Spinal cord (tissue), 9 donors: ENCODE measurements at regions not wholly inside any gene's neighbourhood (a gene's known extent, or its start where the extent isn't known, plus 50 kb on each side); places are given as distances from the start of the nearest gene placed in this dataset.

ENCODE experiments used
- DNase-seq, 6 donors: peaks; one replicate each; pipeline versions ENCODE4 v3.0.0 to v3.0.0-alpha.2; 2013 to 2015; ENCODE audit warnings: low spot score in 6 of 6, low read depth in 4 of 6
- H3K27ac ChIP-seq: one replicate; pipeline ENCODE4 v1.5.1; 2013; ENCODE audit warnings: low read depth, low read length, control low read depth
- H3K27me3 ChIP-seq: one replicate; pipeline ENCODE4 v1.6.1; 2013; ENCODE audit warnings: low read length; ENCODE audit not compliant: control insufficient read depth, insufficient read depth
- H3K36me3 ChIP-seq: one replicate; pipeline ENCODE4 v1.6.1; 2013; ENCODE audit warnings: low read length; ENCODE audit not compliant: control insufficient read depth, insufficient read depth
- H3K4me1 ChIP-seq: one replicate; pipeline ENCODE4 v1.6.1; 2013; ENCODE audit warnings: low read length; ENCODE audit not compliant: control insufficient read depth, insufficient read depth
- H3K4me3 ChIP-seq: one replicate; pipeline ENCODE4 v1.5.1; 2013; ENCODE audit warnings: low read depth, low read length, control low read depth
- H3K9me3 ChIP-seq: one replicate; pipeline ENCODE4 v1.6.1; 2013; ENCODE audit warnings: low read length; ENCODE audit not compliant: control insufficient read depth, insufficient read depth
- WGBS: methylation state at CpG from one replicate; pipeline ENCODE4 v1.1.5; 2013; ENCODE audit warnings: missing lambda C conversion rate; ENCODE audit not compliant: insufficient coverage; 5-methylcytosine and 5-hydroxymethylcytosine counted together
- donor health status: healthy.

DNA sequence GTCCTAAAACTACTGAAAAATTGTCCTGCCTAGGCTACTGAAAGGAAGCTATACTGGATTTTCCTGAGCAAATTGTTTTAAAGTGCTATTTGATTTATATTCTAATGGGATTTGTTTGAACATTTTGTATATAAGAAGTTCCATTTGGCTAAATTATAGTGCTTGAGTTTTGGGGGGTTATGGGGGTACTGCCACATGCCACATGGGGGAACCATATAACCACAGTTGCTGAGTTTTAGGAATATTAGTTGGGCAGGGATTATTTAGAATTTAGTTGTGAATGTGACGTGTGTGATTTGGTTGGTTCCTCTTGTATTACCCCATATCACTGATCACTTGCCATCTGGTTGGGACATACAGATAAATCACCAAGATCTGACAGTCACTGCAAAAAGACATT, 224.5 kb upstream of the TAPT1 start:
- no CpG with 5 or more reads among the region's 1 CpG for WGBS
- Histone ChIP-seq H3K27me3 (no peaks in the 10 kb centered on the region), H3K4me3 (no peak overlapping the region), H3K9me3 (no peaks in the 10 kb centered on the region), H3K4me1 (no peaks in the 10 kb centered on the region), H3K27ac (no peak overlapping the region), H3K36me3 (no peaks in the 10 kb centered on the region)
- DNase-seq, result no peak

DNA sequence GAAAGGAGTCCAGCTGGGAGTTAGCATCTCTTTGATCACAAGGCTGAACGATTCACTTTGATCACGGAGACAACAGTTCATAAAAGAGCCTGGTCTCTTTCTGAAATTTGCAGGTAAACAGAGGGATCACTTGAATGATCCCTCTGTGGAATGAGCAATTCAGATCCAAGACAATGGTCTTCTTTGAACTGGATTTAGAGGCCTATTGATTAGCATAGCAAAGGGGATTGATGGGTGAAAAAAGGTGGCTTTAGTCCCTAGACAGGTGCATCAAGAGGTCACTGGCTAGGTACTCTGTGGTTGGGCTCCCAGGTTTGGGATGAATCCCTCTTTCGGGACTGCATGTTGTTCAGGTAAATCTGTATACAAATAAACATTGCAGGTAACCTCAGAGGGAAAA, 223.8 kb upstream of the TAPT1 start:
- Histone ChIP-seq H3K4me1 (no peaks in the 10 kb centered on the region), H3K36me3 (no peaks in the 10 kb centered on the region), H3K4me3 (no peak overlapping the region), H3K27me3 (no peaks in the 10 kb centered on the region), H3K27ac (no peak overlapping the region), H3K9me3 (no peaks in the 10 kb centered on the region)
- WGBS, result 17% methylated on average over 2 of the region's 3 CpGs
- DNase-seq, result peak in 1 of 6 donors; percentile 30

DNA sequence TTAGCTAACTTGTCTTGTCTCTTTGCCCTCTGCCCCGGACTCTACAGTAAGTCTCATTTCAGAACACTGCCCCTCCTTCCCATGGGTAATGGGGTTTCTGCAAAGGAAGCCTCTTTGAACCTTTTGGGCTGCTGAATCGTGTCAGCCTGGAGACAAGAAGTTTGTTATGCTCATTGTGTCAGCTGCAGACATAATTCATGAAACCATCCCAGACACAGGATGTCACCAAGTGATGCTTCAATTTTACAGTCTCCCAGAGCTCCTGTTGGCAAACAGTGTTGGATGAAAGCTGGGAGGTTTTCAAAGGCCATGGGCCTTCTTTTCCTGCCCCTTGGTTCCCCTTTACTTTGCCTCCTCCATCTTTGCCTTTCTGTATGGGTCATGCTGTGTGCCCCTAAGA, 223.1 kb upstream of the TAPT1 start:
- Histone ChIP-seq H3K27me3 (no peaks in the 10 kb centered on the region), H3K4me3 (no peak overlapping the region)
- DNase-seq, result no peak

DNA sequence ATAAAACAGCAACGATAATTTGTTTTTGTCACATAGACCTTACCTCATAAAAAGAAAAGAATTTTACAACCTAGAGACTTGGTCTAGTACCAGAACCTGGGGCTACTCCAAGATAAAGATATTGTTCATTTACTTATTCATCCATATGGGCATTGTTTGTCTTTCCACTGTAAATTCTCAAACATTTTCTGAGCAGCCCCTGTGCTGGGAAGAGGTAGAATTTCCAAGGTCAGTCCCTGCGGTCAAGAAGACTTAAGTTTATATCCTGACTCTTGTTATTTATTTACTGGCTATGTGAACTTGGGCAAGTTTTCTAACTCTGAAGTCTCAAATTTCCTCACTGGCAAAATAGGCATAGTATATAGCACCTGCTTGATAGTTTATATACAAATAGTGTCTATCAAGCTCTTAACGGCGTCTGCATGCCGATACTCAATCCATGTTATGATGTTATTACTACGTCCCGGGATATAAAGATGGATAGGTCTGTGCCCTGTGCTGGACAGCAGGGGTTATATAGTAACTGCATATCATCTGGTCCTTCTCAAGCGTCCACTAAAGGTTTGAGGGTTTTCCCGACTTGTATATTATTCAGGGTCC, 222.1 kb upstream of the TAPT1 start:
- no peaks in the 10 kb centered on the region for H3K36me3 ChIP-seq
- no peak for DNase-seq
- peaks cover under 1% of the 10 kb centered on the region for H3K9me3 ChIP-seq
- WGBS, result 100% methylated on average over 3 of the region's 9 CpGs
- no peak overlapping the region for H3K4me3 ChIP-seq
- no peaks in the 10 kb centered on the region for H3K27me3 ChIP-seq
- no peak overlapping the region for H3K27ac ChIP-seq
- H3K4me1 ChIP-seq, result no peaks in the 10 kb centered on the region

More for the DNA sequence above, 223.1 kb upstream of the TAPT1 start:
- Histone ChIP-seq H3K9me3 (no peaks in the 10 kb centered on the region), H3K36me3 (no peaks in the 10 kb centered on the region), H3K4me1 (no peaks in the 10 kb centered on the region), H3K27ac (no peak overlapping the region)
- no CpG with 5 or more reads among the region's 2 CpGs for WGBS

DNA sequence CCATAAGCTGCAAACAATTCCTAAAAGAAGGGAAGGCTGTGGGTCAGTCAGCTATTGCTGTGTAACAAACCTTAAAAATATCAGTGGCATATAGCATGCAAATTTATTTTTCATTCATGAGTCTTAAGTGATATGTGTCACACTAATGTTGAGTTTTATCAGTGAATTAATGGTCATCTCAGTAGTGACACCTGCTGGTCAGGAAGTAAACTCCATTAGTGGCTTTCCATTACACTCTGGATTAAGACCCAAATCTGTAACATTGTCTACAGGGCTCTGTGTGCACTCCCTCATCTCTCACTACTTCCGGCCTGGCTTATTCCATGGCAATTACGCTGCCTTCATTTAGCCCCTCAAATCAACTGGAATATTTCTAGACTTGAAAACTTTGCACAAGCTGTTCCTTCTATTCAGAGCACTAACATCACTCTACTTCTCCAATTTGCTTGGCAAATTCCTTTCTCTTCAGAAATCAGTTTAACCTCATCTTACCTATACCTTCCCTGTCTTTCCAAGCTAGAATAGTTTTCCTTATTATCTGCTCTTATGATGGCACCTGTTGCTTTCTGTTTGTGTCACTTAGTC, 217.3 kb upstream of the TAPT1 start:
- Histone ChIP-seq H3K36me3 (no peaks in the 10 kb centered on the region), H3K27me3 (no peaks in the 10 kb centered on the region), H3K27ac (no peak overlapping the region), H3K4me1 (no peaks in the 10 kb centered on the region), H3K9me3 (peaks cover 2% of the 10 kb centered on the region), H3K4me3 (no peak overlapping the region)
- WGBS, result 76% methylated on average over 2 of the region's 2 CpGs
- DNase-seq, result no peak

DNA sequence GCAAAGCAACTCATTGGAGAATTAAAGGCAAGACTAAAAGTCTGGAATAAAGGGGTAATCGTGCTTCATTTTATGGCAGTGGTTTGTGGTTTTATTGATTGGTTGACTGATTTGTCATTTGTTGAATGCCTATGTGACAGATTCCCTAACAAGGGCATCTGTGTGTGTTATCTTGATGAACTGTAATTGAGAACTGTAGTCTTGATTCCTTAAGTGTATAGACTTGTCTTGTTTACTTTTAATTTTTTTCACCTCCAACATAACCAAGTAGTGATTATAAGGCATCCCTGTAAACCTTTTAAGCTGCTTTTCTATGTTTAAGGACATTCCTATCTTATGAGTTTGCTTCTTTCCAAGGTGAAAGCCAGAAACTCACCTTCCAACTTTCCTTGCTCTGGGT, 216.0 kb upstream of the TAPT1 start:
- Histone ChIP-seq H3K27ac (no peak overlapping the region), H3K36me3 (no peaks in the 10 kb centered on the region), H3K4me1 (no peaks in the 10 kb centered on the region), H3K27me3 (no peaks in the 10 kb centered on the region), H3K9me3 (peaks cover 2% of the 10 kb centered on the region), H3K4me3 (no peak overlapping the region)
- 75% methylated on average over 1 of the region's 1 CpG for WGBS
- no peak for DNase-seq

DNA sequence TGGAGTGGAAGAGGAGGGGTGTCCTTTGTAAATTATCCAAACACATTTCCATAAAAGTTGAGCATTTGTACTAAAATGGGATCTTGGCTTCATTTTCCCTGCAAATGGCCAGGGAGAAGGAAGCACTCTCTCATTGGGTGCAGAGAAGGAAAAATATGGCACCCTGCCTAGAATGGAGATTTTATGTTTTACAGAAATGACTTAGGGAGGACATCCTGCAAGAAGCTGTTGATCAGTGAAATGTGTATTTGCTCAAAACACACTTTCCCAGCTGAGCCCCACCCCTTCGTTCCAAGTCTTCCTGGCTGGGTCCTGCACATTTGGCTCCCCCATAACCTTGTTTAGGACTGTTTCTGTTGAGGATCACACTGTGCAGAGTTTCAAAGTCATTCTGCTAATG, 213.5 kb upstream of the TAPT1 start:
- no peaks in the 10 kb centered on the region for H3K36me3 ChIP-seq
- no peak overlapping the region for H3K27ac ChIP-seq
- H3K27me3 ChIP-seq, result no peaks in the 10 kb centered on the region
- WGBS, result 89% methylated on average over 1 of the region's 1 CpG
- H3K4me3 ChIP-seq, result no peak overlapping the region
- H3K9me3 ChIP-seq, result peaks cover 2% of the 10 kb centered on the region
- no peaks in the 10 kb centered on the region for H3K4me1 ChIP-seq
- peak in 2 of 6 donors; percentile 59 to 91 for DNase-seq

DNA sequence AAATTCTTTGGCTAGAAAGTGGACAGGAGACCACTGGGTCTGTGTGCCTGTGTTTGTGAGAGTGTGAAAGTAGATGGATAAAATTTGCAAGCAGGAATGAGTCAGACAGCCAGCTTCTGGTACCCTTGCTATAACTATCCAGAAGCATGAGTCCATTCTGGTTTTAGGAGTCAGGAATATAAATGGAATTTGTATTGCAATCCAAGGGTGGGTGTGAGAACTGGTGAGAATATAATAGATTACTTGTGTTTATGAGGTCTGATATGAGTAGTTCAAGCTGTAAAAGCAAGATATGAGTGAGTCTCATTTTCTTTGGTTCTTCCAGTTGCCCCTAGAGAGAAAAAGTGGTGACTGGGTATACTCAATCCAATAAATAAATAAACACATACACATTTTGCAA, 212.7 kb upstream of the TAPT1 start:
- peak in 1 of 6 donors; percentile 21 for DNase-seq
- Histone ChIP-seq H3K9me3 (peaks cover 2% of the 10 kb centered on the region), H3K4me3 (no peak overlapping the region)

DNA sequence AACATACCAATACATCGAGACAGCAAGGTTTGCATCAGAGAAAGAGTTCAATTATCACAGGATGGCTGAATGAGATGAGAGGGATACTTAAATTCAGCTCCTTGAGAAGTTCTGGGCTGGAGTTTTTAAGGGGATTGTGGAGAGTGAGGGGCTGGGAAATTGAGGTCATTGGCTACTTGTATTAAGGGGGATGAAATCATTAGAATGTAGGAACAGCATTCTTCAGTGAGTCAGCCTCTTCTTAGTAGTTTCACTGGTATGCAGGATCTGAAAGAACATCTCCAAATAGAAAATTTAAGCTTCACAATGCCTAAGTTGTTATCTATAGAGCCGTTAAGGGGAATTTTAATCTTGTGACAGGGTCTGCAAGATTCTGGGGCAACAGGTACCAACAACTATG, 211.6 kb upstream of the TAPT1 start:
- 82% methylated on average over 2 of the region's 2 CpGs for WGBS
- H3K4me3 ChIP-seq, result no peak overlapping the region
- no peak overlapping the region for H3K27ac ChIP-seq
- H3K4me1 ChIP-seq, result no peaks in the 10 kb centered on the region
- H3K27me3 ChIP-seq, result no peaks in the 10 kb centered on the region
- H3K36me3 ChIP-seq, result no peaks in the 10 kb centered on the region
- no peaks in the 10 kb centered on the region for H3K9me3 ChIP-seq
- no peak for DNase-seq

More for the DNA sequence above, 212.7 kb upstream of the TAPT1 start:
- no peak overlapping the region for H3K27ac ChIP-seq
- H3K4me1 ChIP-seq, result no peaks in the 10 kb centered on the region
- no peaks in the 10 kb centered on the region for H3K27me3 ChIP-seq
- no peaks in the 10 kb centered on the region for H3K36me3 ChIP-seq

DNA sequence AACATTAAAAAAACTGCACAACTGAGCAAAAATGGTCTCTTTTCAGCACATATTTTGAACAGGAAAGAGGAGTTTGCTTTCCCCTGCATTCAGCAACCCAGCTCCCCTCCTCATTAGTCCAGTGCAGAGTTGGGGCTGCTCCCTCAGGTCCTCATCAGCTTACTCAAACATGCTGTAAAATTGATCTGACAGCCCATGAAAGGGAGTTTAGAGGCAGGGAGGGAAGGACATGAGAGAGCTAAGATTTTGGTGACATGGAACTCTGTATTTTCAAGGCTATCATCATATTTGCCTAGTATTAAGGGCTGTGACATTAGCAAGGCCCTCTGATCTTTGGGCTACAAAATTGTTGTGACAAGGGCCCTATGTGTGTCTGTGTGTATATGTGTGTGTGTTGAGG, 205.6 kb upstream of the TAPT1 start:
- Histone ChIP-seq H3K9me3 (no peaks in the 10 kb centered on the region), H3K27ac (no peak overlapping the region), H3K36me3 (no peaks in the 10 kb centered on the region), H3K4me1 (no peaks in the 10 kb centered on the region), H3K27me3 (no peaks in the 10 kb centered on the region), H3K4me3 (no peak overlapping the region)
- DNase-seq, result no peak
